GM18519 (cell line): ENCODE measurements at regions not wholly inside any gene's neighbourhood (a gene's known extent, or its start where the extent isn't known, plus 50 kb on each side); places are given as distances from the start of the nearest gene placed in this dataset.
"Not testable (repeated sequence)": the region's sequence is repeated elsewhere in the genome, so short reads cannot be mapped to it uniquely, and the experiment has no call there.

Experiments
- ATAC-seq: cut with Tn5 transposase; IDR thresholded peaks from one replicate; pipeline ENCODE4 v1.9.1; 2021; ENCODE audit warnings: mild to moderate bottlenecking, moderate library complexity; ENCODE audit not compliant: unreplicated experiment, low FRiP score

- no peak for ATAC-seq
Observed at GRCh38 chr12:25784669-25785068, 173.8 kb upstream of the RASSF8 start.

- ATAC-seq, result no peak
Observed at GRCh38 chr12:25785134-25785533, 173.3 kb upstream of the RASSF8 start.

GRCh38 chr12:25787701-25788100 is 170.8 kb upstream of the RASSF8 start:
- no peak for ATAC-seq

- no peak for ATAC-seq
Observed at GRCh38 chr12:25788707-25789442, 169.6 kb upstream of the RASSF8 start.

- no peak for ATAC-seq
Observed at GRCh38 chr12:25789541-25789944, 168.9 kb upstream of the RASSF8 start.

GRCh38 chr12:25792031-25792430 is 166.5 kb upstream of the RASSF8 start:
- ATAC-seq, result no peak

- no peak for ATAC-seq
Observed at GRCh38 chr12:25793196-25793595, 165.3 kb upstream of the RASSF8 start.

GRCh38 chr12:25794571-25794970 is 163.9 kb upstream of the RASSF8 start:
- ATAC-seq, result no peak

GRCh38 chr12:25796523-25797000 is 161.9 kb upstream of the RASSF8 start:
- no peak for ATAC-seq

GRCh38 chr12:25797386-25797785 is 161.1 kb upstream of the RASSF8 start:
- no peak for ATAC-seq

GRCh38 chr12:25797949-25798348 is 160.5 kb upstream of the RASSF8 start:
- no peak for ATAC-seq

GRCh38 chr12:25800101-25800500 is 158.4 kb upstream of the RASSF8 start:
- ATAC-seq, result no peak

- ATAC-seq, result no peak
Observed at GRCh38 chr12:25801734-25802133, 156.7 kb upstream of the RASSF8 start.

GRCh38 chr12:25802143-25802542 is 156.3 kb upstream of the RASSF8 start:
- ATAC-seq, result no peak

GRCh38 chr12:25803029-25803664 is 155.3 kb upstream of the RASSF8 start:
- ATAC-seq, result not testable (repeated sequence)

- not testable (repeated sequence) for ATAC-seq
Observed at GRCh38 chr12:25804286-25804685, 154.2 kb upstream of the RASSF8 start.

GRCh38 chr12:25806271-25806670 is 152.2 kb upstream of the RASSF8 start:
- no peak for ATAC-seq

GRCh38 chr12:25808604-25809003 is 149.9 kb upstream of the RASSF8 start:
- no peak for ATAC-seq

- no peak for ATAC-seq
Observed at GRCh38 chr12:25810683-25811082, 147.8 kb upstream of the RASSF8 start.

- ATAC-seq, result no peak
Observed at GRCh38 chr12:25811656-25812126, 146.8 kb upstream of the RASSF8 start.

GRCh38 chr12:25812295-25812694 is 146.2 kb upstream of the RASSF8 start:
- no peak for ATAC-seq

- ATAC-seq, result no peak
Observed at GRCh38 chr12:25813843-25814242, 144.6 kb upstream of the RASSF8 start.
